ENCODE measurements at regions not wholly inside any gene's neighbourhood (a gene's known extent, or its start where the extent isn't known, plus 50 kb on each side); places are given as distances from the start of the nearest gene placed in this dataset.
"Not testable (repeated sequence)": the region's sequence is repeated elsewhere in the genome, so short reads cannot be mapped to it uniquely, and the experiment has no call there.

- H3K9me3 ChIP-seq (replicated peaks in 1 of 2; ENCODE audit: control insufficient read depth in 1 of 2, insufficient read depth in 1 of 2, low read length in 2 of 2): peaks cover 9 to 28% of the 10 kb centered on the region in 2 donors
- H3K27me3 ChIP-seq (ENCODE audit: control insufficient read depth in 2 of 2, insufficient read depth in 2 of 2, low read length in 2 of 2): no peaks in the 10 kb centered on the region
- H3K36me3 Mint-ChIP-seq: no peaks in the 10 kb centered on the region
- DNase-seq: no peak
- H3K4me3 Mint-ChIP-seq: no peak overlapping the region
- no peak overlapping the region for H2AFZ ChIP-seq (ENCODE audit: insufficient read depth, low read depth, low read length, poor library complexity, severe bottlenecking)
- H3K27ac Mint-ChIP-seq: no peak overlapping the region
- no CpG with 5 or more reads among the region's 1 CpG for WGBS (ENCODE audit: insufficient coverage)
- H3K79me2 ChIP-seq (ENCODE audit: insufficient read depth, low read length): no peaks in the 10 kb centered on the region
- intact Hi-C loops (cut with micrococcal nuclease): no loop called here
- no peaks in the 10 kb centered on the region for H3K36me3 ChIP-seq (replicated peaks in 1 of 2; ENCODE audit: control insufficient read depth in 1 of 2, insufficient read depth in 2 of 2, low read length in 2 of 2)
- H3K4me1 ChIP-seq (ENCODE audit: control insufficient read depth in 1 of 2, insufficient read depth in 2 of 2, low read length in 2 of 2): no peaks in the 10 kb centered on the region
- peaks cover 0 to 3% (median 1%) of the 10 kb centered on the region in 3 donors for H3K27me3 Mint-ChIP-seq (ENCODE audit: low read depth in 3 of 3)
- H3K9ac ChIP-seq (ENCODE audit: insufficient read depth, low read length, poor library complexity, severe bottlenecking): no peak overlapping the region
- H3K27ac ChIP-seq (ENCODE audit: low read depth in 1 of 2, low read length in 2 of 2): no peak overlapping the region
- no peak overlapping the region for H3K4me2 ChIP-seq (replicated peaks; ENCODE audit: extremely low read depth, low read length, poor library complexity, severe bottlenecking)
- no peaks in the 10 kb centered on the region for H3K4me1 Mint-ChIP-seq
- no peak overlapping the region for H3K4me3 ChIP-seq (replicated peaks in 1 of 3; ENCODE audit: low read depth in 2 of 3, low read length in 3 of 3)
- peaks cover 16 to 26% (median 20%) of the 10 kb centered on the region in 7 donors for H3K9me3 Mint-ChIP-seq
- no peaks in the 10 kb centered on the region for H4K20me1 ChIP-seq (ENCODE audit: insufficient read depth, low read length)
- TF ChIP-seq, protein P1, sequence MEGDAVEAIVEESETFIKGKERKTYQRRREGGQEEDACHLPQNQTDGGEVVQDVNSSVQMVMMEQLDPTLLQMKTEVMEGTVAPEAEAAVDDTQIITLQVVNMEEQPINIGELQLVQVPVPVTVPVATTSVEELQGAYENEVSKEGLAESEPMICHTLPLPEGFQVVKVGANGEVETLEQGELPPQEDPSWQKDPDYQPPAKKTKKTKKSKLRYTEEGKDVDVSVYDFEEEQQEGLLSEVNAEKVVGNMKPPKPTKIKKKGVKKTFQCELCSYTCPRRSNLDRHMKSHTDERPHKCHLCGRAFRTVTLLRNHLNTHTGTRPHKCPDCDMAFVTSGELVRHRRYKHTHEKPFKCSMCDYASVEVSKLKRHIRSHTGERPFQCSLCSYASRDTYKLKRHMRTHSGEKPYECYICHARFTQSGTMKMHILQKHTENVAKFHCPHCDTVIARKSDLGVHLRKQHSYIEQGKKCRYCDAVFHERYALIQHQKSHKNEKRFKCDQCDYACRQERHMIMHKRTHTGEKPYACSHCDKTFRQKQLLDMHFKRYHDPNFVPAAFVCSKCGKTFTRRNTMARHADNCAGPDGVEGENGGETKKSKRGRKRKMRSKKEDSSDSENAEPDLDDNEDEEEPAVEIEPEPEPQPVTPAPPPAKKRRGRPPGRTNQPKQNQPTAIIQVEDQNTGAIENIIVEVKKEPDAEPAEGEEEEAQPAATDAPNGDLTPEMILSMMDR (IDR thresholded peaks at IDR 0.05): no peak
Measured at GRCh38 chr2:61645911-61646310, 107.8 kb upstream of the XPO1 start.

DNA sequence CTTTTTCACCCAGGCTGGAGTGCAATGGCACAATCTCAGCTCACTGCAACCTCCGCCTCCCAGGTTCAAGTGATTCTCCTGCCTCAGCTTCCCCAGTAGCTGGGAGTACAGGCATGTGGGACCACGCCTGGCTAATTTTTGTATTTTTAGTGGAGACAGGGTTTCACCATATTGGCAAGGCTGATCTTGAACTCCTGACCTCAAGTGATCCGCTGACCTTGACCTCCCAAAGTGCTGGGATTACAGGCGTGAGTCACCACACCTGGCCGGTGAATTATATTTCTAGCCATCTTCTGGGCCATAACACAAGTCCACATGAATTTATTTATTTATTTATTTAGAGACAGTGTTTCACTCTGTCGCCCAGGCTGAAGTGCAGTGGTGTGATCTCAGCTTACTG lies 105.0 kb upstream of the XPO1 start:
- H3K4me1 Mint-ChIP-seq; H3K4me3 ChIP-seq (replicated peaks in 1 of 3; ENCODE audit: low read depth in 2 of 3, low read length in 3 of 3); H3K4me1 ChIP-seq (ENCODE audit: control insufficient read depth in 1 of 2, insufficient read depth in 2 of 2, low read length in 2 of 2); H3K27me3 Mint-ChIP-seq (ENCODE audit: low read depth in 3 of 3); H4K20me1 ChIP-seq (ENCODE audit: insufficient read depth, low read length); H2AFZ ChIP-seq (ENCODE audit: insufficient read depth, low read depth, low read length, poor library complexity, severe bottlenecking); intact Hi-C loops (cut with micrococcal nuclease); H3K9ac ChIP-seq (ENCODE audit: insufficient read depth, low read length, poor library complexity, severe bottlenecking); H3K36me3 Mint-ChIP-seq; H3K27ac Mint-ChIP-seq; H3K4me2 ChIP-seq (replicated peaks; ENCODE audit: extremely low read depth, low read length, poor library complexity, severe bottlenecking); DNase-seq; H3K36me3 ChIP-seq (replicated peaks in 1 of 2; ENCODE audit: control insufficient read depth in 1 of 2, insufficient read depth in 2 of 2, low read length in 2 of 2); H3K27me3 ChIP-seq (ENCODE audit: control insufficient read depth in 2 of 2, insufficient read depth in 2 of 2, low read length in 2 of 2); H3K79me2 ChIP-seq (ENCODE audit: insufficient read depth, low read length); H3K4me3 Mint-ChIP-seq; H3K27ac ChIP-seq (ENCODE audit: low read depth in 1 of 2, low read length in 2 of 2): not testable (repeated sequence)
- peaks cover 9 to 16% of the 10 kb centered on the region in 2 donors for H3K9me3 ChIP-seq (replicated peaks in 1 of 2; ENCODE audit: control insufficient read depth in 1 of 2, insufficient read depth in 1 of 2, low read length in 2 of 2)
- peaks cover 2 to 17% (median 10%) of the 10 kb centered on the region in 7 donors for H3K9me3 Mint-ChIP-seq
- WGBS (ENCODE audit: insufficient coverage): 100% methylated on average over 1 of the region's 6 CpGs
